Right cardiac atrium (tissue), 5 donors: ENCODE measurements at regions not wholly inside any gene's neighbourhood (a gene's known extent, or its start where the extent isn't known, plus 50 kb on each side); places are given as distances from the start of the nearest gene placed in this dataset.

ENCODE experiments used
- ATAC-seq, 2 donors: fragments of 200-7000 bp; cut with Tn5 transposase; one replicate each; pipeline versions ENCODE4 v1.8.0 to v1.9.1; 2020; ENCODE audit warnings: moderate library complexity in 2 of 2, mild to moderate bottlenecking in 1 of 2
- DNase-seq, 3 donors: peaks; one replicate each; pipeline ENCODE4 v3.0.0-alpha.2; 2020
- H3K27ac ChIP-seq: one replicate; pipeline ENCODE4 v1.5.1; 2013; ENCODE audit warnings: mild to moderate bottlenecking, low read length, control low read depth, moderate library complexity
- H3K27me3 ChIP-seq: one replicate; pipeline ENCODE4 v1.6.1; 2013; ENCODE audit not compliant: control insufficient read depth, insufficient read depth
- H3K4me1 ChIP-seq: one replicate; pipeline ENCODE4 v1.6.1; 2013; ENCODE audit warnings: low read length; ENCODE audit not compliant: control insufficient read depth, insufficient read depth
- H3K4me3 ChIP-seq: one replicate; pipeline ENCODE4 v1.5.1; 2013; ENCODE audit warnings: low read length, control low read depth
- H3K9me3 ChIP-seq: one replicate; pipeline ENCODE4 v1.6.1; 2013; ENCODE audit warnings: low read length; ENCODE audit not compliant: control insufficient read depth
- WGBS: extraction: QIAGEN DNeasy Blood & Tissue Kit; methylation state at CpG from one replicate; pipeline ENCODE4 v1.1.7; 2013; 5-methylcytosine and 5-hydroxymethylcytosine counted together
- intact Hi-C, 4 donors: fragments of 100-400 bp; cut with DNase I; formaldehyde crosslinking; loops; one replicate each; pipeline versions ENCODE4 v1.11.0 to v1.14.0; 2022 to 2023
- donor health status: healthy with polysubstance abuse.
- donor health status: DM: no; HTN: yes; CAD: no.
- donor health status: DM: no; HTN: no; CAD: no.
- donor health status: DM: no; HTN: yes; CAD: no; lungs with severe emphysema.
- donor health status: DM: yes; HTN: yes; CAD: no.

- Histone ChIP-seq H3K4me3 (no peak overlapping the region), H3K27ac (no peak overlapping the region), H3K4me1 (no peaks in the 10 kb centered on the region), H3K27me3 (no peaks in the 10 kb centered on the region), H3K9me3 (no peaks in the 10 kb centered on the region)
- intact Hi-C loops: no loop called here
- no peak for ATAC-seq
- WGBS: 56% methylated on average over 3 of the region's 3 CpGs
- no peak for DNase-seq
These were observed 354.5 kb upstream of the ANO5 start for GRCh38 chr11:21838427-21838826.

DNA sequence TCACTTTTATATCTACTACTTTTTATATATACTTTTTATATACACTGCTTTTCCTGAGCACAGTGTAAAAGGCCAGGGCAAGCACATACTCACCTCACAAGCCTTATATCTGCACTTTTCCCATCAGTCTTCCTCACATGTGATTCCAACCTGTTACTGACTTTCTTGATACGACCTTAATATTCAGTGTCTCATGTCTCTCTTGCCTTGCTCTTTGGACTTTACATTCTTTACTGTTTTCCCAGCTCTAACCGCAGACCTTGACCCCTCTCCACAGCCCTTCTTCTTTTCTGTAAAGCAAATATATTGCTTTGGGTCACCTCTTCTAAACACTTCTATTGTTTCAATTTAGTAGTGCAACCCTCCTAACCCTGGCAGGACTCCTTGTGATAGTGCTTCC lies 353.1 kb upstream of the ANO5 start:
- Histone ChIP-seq H3K4me1 (no peaks in the 10 kb centered on the region), H3K27me3 (no peaks in the 10 kb centered on the region), H3K9me3 (no peaks in the 10 kb centered on the region), H3K27ac (no peak overlapping the region), H3K4me3 (no peak overlapping the region)
- ATAC-seq: no peak
- intact Hi-C loops: no loop called here
- WGBS: 86% methylated on average over 2 of the region's 2 CpGs
- DNase-seq: no peak

GRCh38 chr11:21861314-21861713 lies 331.6 kb upstream of the ANO5 start:
- 18% methylated on average over 4 of the region's 4 CpGs for WGBS
- Histone ChIP-seq H3K4me3 (no peak overlapping the region), H3K27ac (no peak overlapping the region), H3K9me3 (no peaks in the 10 kb centered on the region), H3K27me3 (no peaks in the 10 kb centered on the region), H3K4me1 (no peaks in the 10 kb centered on the region)
- intact Hi-C loops: no loop called here
- ATAC-seq: peak in 1 of 2 donors; percentile 79
- no peak for DNase-seq

DNA sequence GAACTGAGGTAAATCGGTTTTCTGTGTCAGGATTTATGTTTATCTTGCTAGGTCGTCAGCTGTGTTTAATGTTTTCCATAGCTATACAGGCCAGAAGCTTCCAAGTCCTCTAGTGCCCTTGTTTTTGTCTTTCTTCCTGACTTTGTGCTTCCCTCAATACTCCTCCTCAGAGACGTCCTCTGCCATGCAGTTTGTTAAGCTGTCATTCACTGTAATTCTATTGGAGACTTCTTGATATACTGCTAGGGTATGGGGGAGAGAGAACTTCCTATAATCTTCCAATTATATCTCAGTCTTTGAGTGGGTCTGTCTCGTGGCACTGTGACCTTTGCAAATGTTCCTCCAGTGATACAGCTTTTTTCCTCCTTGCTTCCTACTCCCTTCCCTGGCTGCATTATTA lies 327.3 kb upstream of the ANO5 start:
- Histone ChIP-seq H3K27me3 (no peaks in the 10 kb centered on the region), H3K27ac (no peak overlapping the region), H3K4me3 (no peak overlapping the region), H3K4me1 (no peaks in the 10 kb centered on the region), H3K9me3 (no peaks in the 10 kb centered on the region)
- ATAC-seq (no peak), DNase-seq (no peak)
- intact Hi-C loops: no loop called here
- WGBS: 29% methylated on average over 4 of the region's 4 CpGs

DNA sequence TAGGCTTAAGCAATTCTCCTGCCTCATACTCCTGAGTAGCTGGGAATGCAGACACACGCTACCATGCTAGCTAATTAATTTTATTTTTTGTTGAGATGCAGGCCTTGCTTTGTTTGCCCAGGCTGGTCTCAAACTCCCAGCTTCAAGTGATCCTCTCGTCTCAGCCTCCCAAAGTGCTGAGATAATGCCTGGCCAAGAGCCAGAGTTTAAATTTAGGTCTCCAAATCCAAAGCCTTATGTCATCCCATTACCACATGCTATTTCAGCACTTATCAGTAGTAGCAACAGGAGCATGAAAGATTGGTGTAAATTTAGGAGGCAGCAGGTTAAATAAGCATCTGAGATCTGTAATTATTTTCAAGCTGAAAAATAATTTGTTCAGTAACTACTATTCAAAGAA lies 326.1 kb upstream of the ANO5 start:
- Histone ChIP-seq H3K27ac (no peak overlapping the region), H3K4me3 (no peak overlapping the region), H3K27me3 (no peaks in the 10 kb centered on the region), H3K4me1 (no peaks in the 10 kb centered on the region), H3K9me3 (no peaks in the 10 kb centered on the region)
- no peak for DNase-seq
- no peak for ATAC-seq
- intact Hi-C loops: no loop called here
- 55% methylated on average over 2 of the region's 2 CpGs for WGBS

DNA sequence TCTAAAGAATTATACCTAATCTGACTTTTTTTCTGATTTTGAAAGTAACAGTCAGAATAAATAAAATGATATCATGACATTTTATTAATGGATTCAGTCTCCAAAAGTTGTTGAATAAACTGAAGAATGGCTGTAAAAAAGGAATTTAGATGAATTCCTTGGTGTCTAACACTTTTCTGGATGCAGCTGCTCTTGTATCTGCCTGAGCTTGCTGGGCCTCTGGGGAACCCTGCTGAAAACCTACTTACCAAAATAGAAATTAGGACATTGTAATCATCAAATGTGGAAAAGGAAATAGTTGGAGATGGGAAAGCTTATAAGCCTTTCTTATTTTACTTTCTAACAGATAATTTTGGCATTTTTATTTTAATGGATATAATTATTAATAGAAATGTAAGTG lies 315.7 kb upstream of the ANO5 start:
- Histone ChIP-seq H3K9me3 (no peaks in the 10 kb centered on the region), H3K27me3 (no peaks in the 10 kb centered on the region), H3K27ac (no peak overlapping the region), H3K4me3 (no peak overlapping the region), H3K4me1 (no peaks in the 10 kb centered on the region)
- ATAC-seq: no peak
- no peak for DNase-seq
- intact Hi-C loops: no loop called here

- ATAC-seq (no peak), DNase-seq (no peak)
- Histone ChIP-seq H3K9me3 (no peaks in the 10 kb centered on the region), H3K27ac (no peak overlapping the region), H3K4me3 (no peak overlapping the region), H3K4me1 (no peaks in the 10 kb centered on the region), H3K27me3 (no peaks in the 10 kb centered on the region)
- intact Hi-C loops: no loop called here
- 75% methylated on average over 3 of the region's 3 CpGs for WGBS
These were observed 309.5 kb upstream of the ANO5 start for GRCh38 chr11:21883354-21883753.

DNA sequence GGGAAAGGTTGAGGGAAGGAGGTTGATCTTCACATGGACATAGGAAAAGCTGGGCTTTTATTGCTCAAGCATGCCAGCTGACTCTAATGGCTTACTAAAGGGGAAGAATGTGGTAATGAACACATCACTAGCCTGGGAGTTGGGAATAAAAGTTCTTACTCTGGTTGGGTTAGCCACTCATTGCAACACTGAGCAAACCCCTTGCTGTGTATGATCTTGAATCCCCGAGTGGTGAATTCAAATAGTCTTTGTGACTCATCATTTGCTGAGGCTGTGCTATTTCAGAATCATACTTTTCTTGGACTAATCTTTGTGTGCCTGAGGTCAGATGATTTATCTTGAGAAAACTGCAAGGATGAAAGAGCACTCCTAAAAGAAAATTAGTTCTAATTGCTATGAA lies 304.1 kb upstream of the ANO5 start:
- ATAC-seq: no peak
- Histone ChIP-seq H3K4me1 (no peaks in the 10 kb centered on the region), H3K27me3 (no peaks in the 10 kb centered on the region), H3K27ac (no peak overlapping the region), H3K4me3 (no peak overlapping the region), H3K9me3 (no peaks in the 10 kb centered on the region)
- no peak for DNase-seq
- WGBS: 43% methylated on average over 1 of the region's 1 CpG
- intact Hi-C loops: no loop called here

DNA sequence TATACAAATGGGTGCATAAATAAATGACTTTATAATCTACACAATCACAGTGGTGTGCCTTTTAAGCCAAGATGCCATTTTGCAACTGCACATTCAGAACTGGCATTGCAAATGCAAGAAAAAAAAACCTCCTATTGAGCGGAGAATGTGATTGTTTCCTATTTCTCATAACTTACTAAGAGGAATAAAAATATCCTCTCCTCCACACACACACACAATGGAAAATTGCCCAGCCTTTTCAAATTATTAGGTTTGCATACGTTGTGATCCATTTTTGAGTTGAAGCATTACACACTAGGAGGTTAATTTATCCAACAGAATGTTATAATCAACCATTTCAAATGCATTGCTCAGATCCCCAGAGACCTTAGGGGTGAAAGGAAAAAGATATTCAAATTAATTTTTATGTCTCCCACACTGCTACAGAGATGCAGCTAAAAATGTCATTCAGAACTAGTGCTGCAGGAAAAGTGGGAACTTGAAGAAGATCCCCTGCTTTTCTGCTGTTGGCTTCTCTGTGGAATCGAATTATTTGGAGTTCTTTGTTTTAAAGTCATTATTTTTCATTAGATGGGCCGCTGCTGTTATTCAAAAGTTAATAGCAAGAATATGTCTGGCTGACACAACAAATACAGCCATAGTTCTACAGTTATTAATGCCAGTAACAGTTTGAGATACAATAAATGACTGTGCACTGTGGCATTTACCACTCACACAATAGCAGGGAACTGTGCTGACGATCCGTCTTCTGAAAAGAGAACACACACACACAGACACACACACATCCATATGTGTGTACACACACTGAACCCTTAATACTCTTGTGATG lies 299.9 kb upstream of the ANO5 start:
- 61% methylated on average over 6 of the region's 6 CpGs for WGBS
- Histone ChIP-seq H3K4me1 (no peaks in the 10 kb centered on the region), H3K9me3 (no peaks in the 10 kb centered on the region), H3K4me3 (no peak overlapping the region), H3K27me3 (no peaks in the 10 kb centered on the region), H3K27ac (no peak overlapping the region)
- ATAC-seq: no peak
- DNase-seq: no peak
- intact Hi-C loops: no loop called here

GRCh38 chr11:21893565-21893867 lies 299.4 kb upstream of the ANO5 start:
- Histone ChIP-seq H3K9me3 (no peaks in the 10 kb centered on the region), H3K27ac (no peak overlapping the region), H3K4me3 (no peak overlapping the region), H3K4me1 (no peaks in the 10 kb centered on the region), H3K27me3 (no peaks in the 10 kb centered on the region)
- ATAC-seq (no peak), DNase-seq (no peak)
- intact Hi-C loops: no loop called here

- Histone ChIP-seq H3K27ac (no peak overlapping the region), H3K9me3 (no peaks in the 10 kb centered on the region), H3K4me3 (no peak overlapping the region), H3K4me1 (no peaks in the 10 kb centered on the region), H3K27me3 (no peaks in the 10 kb centered on the region)
- no peak for DNase-seq
- intact Hi-C loops: no loop called here
- ATAC-seq: no peak
- WGBS: 91% methylated on average over 4 of the region's 4 CpGs
These were observed 298.4 kb upstream of the ANO5 start for GRCh38 chr11:21894492-21894891.

DNA sequence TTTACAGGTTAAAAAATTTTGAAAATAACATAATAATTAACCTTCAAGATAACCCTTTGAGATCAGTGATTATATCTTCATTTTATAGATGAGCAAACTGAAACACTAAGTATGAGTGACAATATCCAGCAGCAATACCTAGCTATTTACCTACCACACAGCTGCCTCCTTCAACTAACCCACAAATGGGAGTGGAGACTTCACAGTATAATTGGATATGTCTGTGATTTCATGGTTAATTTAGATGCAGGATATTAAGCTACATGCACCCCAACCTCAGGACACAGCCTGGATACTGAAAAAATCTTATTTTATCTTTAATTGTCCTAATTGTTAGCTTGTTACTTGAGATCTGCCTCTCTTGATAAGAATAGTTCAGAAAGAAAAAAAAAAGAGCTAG lies 297.2 kb upstream of the ANO5 start:
- H3K4me1 ChIP-seq: no peaks in the 10 kb centered on the region
- H3K9me3 ChIP-seq: no peaks in the 10 kb centered on the region
- intact Hi-C loops: no loop called here
- ATAC-seq (no peak), DNase-seq (no peak)
- no peaks in the 10 kb centered on the region for H3K27me3 ChIP-seq
- no peak overlapping the region for H3K4me3 ChIP-seq
- H3K27ac ChIP-seq: no peak overlapping the region
